ENCODE measurements at regions not wholly inside any gene's neighbourhood (a gene's known extent, or its start where the extent isn't known, plus 50 kb on each side); places are given as distances from the start of the nearest gene placed in this dataset.

GRCh38 chr13:109611912-109612691 is 174.3 kb downstream of the IRS2 start:
- TF ChIP-seq, protein P1, sequence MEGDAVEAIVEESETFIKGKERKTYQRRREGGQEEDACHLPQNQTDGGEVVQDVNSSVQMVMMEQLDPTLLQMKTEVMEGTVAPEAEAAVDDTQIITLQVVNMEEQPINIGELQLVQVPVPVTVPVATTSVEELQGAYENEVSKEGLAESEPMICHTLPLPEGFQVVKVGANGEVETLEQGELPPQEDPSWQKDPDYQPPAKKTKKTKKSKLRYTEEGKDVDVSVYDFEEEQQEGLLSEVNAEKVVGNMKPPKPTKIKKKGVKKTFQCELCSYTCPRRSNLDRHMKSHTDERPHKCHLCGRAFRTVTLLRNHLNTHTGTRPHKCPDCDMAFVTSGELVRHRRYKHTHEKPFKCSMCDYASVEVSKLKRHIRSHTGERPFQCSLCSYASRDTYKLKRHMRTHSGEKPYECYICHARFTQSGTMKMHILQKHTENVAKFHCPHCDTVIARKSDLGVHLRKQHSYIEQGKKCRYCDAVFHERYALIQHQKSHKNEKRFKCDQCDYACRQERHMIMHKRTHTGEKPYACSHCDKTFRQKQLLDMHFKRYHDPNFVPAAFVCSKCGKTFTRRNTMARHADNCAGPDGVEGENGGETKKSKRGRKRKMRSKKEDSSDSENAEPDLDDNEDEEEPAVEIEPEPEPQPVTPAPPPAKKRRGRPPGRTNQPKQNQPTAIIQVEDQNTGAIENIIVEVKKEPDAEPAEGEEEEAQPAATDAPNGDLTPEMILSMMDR (IDR thresholded peaks at IDR 0.05) = no peak
- TF ChIP-seq POLR2A (IDR thresholded peaks at IDR 0.05) = no peak
